NCI-H1048 (cell line): ENCODE measurements at regions not wholly inside any gene's neighbourhood (a gene's known extent, or its start where the extent isn't known, plus 50 kb on each side); places are given as distances from the start of the nearest gene placed in this dataset.

ENCODE experiments used
- DNase-seq: peaks from one replicate; lab custom pipeline; 2025; lab: John Stamatoyannopoulos, UW

- no peak for DNase-seq
Measured at GRCh38 chr19:28471731-28472510, 741.0 kb downstream of the UQCRFS1 start.

- DNase-seq, result no peak
Measured at GRCh38 chr19:28469544-28469943, 743.4 kb downstream of the UQCRFS1 start.

- DNase-seq, result no peak
Measured at GRCh38 chr19:28468701-28469459, 744.1 kb downstream of the UQCRFS1 start.

- DNase-seq, result peak; percentile 52
Measured at GRCh38 chr19:28466107-28467045, 746.6 kb downstream of the UQCRFS1 start.

DNA sequence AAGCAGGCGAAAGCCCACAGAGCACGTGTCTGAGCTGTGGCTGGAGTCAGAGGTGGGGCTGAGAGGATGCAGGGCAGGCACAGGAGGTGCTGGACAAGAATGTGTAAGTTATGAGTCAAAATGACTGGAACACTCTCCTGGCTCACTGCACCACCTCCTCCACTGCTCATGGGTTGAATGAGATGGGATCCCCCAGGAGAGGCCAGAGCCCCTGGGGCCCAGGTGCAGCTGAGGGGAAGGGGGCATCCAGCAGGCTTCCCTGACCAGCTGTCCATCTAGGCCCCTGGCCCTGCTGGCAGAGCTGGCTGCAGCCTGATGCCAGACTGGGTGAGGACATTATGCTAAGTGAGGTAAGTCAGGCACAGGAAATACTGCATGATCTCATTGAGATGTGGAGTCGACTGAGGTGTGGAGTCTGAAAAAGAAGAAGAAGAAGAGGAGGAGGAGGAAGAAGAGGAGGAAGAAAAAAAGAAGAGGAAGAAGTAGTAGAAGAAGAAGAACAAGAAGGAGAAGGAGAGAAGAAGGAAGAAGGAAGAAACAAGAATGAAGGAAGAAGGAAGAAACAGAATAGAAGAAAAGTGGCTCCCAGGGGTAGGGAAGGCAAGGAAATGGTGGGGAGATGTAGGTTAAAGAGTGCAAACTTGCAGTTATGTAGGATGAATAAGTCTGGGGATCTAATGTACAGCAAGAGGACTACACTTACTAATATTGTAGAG lies 747.4 kb downstream of the UQCRFS1 start:
- DNase-seq, result no peak

GRCh38 chr19:28463493-28464053 lies 749.4 kb downstream of the UQCRFS1 start:
- DNase-seq, result no peak

- no peak for DNase-seq
Measured at GRCh38 chr19:28457620-28458019, 755.3 kb downstream of the UQCRFS1 start.

- no peak for DNase-seq
Measured at GRCh38 chr19:28456708-28457320, 756.1 kb downstream of the UQCRFS1 start.

DNA sequence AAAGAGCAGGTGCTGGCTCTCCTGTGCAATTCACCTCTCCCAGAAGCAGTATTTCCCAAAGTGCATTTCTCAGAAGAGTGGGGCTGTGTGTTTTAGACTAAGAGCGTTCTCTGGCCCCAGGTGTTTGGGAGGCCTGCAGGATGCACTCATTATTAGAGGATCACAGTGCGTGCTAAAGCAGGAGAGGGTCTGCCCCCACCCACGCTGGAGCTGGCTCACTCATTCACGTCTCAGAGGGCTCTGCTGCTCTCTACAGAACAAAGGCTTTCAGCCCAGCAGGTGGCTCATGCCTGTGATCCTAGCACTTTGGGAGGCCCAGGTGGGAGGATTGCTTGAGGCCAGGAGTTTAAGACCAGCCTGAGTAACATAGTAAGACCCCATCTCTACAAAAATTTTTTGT lies 756.7 kb downstream of the UQCRFS1 start:
- DNase-seq, result no peak

- DNase-seq, result no peak
Measured at GRCh38 chr19:28454083-28454482, 758.9 kb downstream of the UQCRFS1 start.

- no peak for DNase-seq
Measured at GRCh38 chr19:28453420-28453819, 759.5 kb downstream of the UQCRFS1 start.

DNA sequence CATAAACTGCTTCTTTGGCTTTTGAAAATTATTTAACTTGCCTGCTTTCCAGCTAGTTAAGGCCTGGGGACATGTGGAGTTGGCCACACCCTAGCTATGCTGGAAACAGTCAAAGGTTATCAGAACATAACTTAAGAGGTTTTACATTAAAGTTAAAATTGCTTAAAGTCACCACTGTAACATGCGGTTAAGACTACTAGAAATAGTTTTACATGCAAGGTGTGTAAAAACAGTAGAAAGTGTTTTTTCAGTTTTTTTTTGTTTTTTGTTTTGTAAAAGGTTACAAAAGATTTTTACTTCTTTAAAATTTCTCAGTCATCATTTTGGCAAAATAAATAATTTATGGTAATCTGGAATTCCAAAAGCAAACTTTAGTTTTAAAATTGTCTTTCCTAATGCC lies 763.1 kb downstream of the UQCRFS1 start:
- DNase-seq, result no peak

GRCh38 chr19:28446511-28446910 lies 766.4 kb downstream of the UQCRFS1 start:
- DNase-seq, result no peak

DNA sequence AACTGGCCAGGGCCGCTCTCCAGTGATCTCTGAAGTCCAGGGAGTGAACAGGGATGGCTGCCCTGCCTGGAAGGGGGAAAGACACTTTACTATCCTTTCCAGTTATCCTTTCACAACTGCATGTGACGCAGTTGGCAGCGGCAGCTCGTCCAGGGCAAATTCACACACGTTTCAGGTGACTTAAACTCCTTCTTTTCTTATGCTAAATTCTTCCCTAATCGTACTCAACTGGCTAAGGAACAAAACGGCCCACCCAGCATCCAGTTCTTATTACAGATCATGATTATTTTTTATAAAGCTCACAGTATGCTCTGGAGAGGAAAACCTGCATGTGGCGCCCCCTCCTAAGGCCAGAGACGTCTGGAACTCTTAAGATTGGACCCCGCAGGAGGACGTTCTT lies 767.1 kb downstream of the UQCRFS1 start:
- DNase-seq, result no peak

DNA sequence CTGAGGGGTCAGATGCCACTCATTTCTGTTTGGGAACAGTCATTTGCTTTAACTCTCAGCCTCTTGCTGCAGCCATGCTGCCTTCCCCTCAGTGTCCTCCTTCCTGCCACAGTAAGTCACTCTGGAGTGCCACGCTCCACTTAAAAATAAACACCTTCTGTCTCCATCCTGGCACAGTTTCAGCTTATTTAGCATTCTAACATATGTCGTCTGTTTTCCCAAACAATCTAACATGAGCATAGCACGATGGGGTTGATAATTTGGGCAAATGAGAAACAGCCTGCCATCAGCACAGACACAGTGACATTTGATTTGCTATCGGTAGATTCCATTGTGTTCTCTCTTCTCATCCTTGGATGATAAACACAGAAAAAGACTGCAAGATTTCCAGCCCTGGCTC lies 768.6 kb downstream of the UQCRFS1 start:
- no peak for DNase-seq

DNA sequence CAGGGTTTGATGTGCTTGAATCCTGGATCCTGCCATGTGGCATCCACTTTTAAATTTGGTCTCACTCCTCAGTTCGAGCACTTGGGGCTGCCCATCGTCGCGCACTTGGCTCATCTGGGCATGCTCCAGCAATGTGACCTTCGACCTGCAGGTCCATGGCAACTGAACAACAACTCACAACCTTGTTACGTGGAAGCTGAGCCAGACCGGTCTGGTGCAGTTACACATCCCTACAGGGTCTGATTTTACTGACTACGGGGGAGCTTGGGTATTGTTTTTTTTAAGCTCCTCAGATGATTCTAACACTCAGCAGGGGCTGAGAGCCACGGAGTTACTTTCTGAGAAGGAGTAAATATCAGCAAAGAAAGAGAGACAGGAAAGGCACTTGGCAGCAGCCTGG lies 769.6 kb downstream of the UQCRFS1 start:
- no peak for DNase-seq

- no peak for DNase-seq
Measured at GRCh38 chr19:28437390-28438346, 775.3 kb downstream of the UQCRFS1 start.

DNA sequence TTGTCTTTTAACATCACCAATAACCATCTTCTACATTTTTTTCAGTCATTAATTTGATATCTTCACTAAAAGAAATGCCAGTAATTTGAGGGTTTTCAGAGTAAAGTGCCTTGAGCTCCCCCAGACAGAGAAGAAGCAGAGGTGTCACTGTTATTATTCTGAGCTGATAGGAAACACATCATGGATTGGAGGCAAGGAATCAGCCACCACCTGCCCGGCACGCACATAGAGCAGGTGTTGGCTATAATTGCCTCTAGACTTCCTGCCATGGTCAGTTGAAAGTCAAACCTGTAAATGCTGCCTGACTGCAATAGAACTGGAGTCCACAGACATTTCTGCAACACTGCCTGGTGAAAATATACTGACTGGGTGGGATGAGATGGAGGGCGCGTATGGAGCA lies 776.6 kb downstream of the UQCRFS1 start:
- DNase-seq, result no peak

DNA sequence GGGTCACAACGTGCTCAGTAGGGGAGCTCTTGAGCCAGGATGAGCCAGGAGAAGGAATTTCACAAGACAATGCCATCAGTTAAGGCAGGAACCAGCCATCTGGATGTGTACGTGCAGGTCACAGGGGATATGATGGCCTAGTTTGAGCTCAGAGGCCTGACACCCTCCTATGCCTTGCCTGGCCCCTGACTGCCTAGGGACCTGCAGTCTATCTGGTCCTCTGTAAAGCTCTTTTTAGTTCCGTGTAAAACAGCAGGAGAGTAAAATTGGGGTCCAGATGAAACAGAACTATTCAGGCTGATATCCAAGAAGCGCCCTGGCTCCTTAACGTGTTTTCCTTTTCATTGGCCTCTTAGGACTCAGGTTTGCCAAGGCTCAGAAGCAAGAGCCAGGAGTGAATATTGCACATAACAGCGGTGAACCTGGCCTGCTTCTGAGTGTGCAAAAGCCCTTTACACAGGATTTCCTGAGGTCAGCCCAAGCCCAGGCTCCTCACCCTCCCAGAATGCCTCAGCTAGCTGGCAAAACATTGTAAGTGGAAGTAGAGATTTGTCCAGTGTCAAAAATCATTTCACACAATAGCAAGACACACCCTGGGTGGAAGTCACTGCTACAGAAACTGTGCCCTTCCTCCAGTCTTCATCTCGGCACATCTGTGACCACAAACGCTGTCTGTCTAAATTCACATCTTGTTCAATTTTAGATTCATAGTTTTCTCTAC lies 777.2 kb downstream of the UQCRFS1 start:
- DNase-seq, result no peak
